ENCODE measurements at regions not wholly inside any gene's neighbourhood (a gene's known extent, or its start where the extent isn't known, plus 50 kb on each side); places are given as distances from the start of the nearest gene placed in this dataset.

GRCh38 chr18:29271501-29271900 lies 1094.6 kb upstream of the CDH2 start:
- TF ChIP-seq CTCF (IDR thresholded peaks at IDR 0.05; ENCODE audit: insufficient read depth, low read length, poor library complexity, severe bottlenecking) = no peak
- Histone ChIP-seq H3K27me3 (ENCODE audit: control insufficient read depth, insufficient read depth, low read length) (no peaks in the 10 kb centered on the region), H3K4me3 (ENCODE audit: low read depth, low read length) (no peak overlapping the region), H3K36me3 (ENCODE audit: control insufficient read depth, insufficient read depth, low read length) (no peaks in the 10 kb centered on the region)
- no peak for DNase-seq (ENCODE audit: low read depth)

GRCh38 chr18:29259838-29260237 lies 1082.9 kb upstream of the CDH2 start:
- Histone ChIP-seq H3K4me3 (ENCODE audit: low read depth, low read length) (no peak overlapping the region), H3K27me3 (ENCODE audit: control insufficient read depth, insufficient read depth, low read length) (no peaks in the 10 kb centered on the region), H3K36me3 (ENCODE audit: control insufficient read depth, insufficient read depth, low read length) (no peaks in the 10 kb centered on the region)
- TF ChIP-seq CTCF (IDR thresholded peaks at IDR 0.05; ENCODE audit: insufficient read depth, low read length, poor library complexity, severe bottlenecking) = no peak
- DNase-seq (ENCODE audit: low read depth) = no peak

- H3K27me3 ChIP-seq (ENCODE audit: control insufficient read depth, insufficient read depth, low read length) = no peaks in the 10 kb centered on the region
- DNase-seq (ENCODE audit: low read depth) = no peak
- no peak overlapping the region for H3K4me3 ChIP-seq (ENCODE audit: low read depth, low read length)
- no peaks in the 10 kb centered on the region for H3K36me3 ChIP-seq (ENCODE audit: control insufficient read depth, insufficient read depth, low read length)
- TF ChIP-seq CTCF (IDR thresholded peaks at IDR 0.05; ENCODE audit: insufficient read depth, low read length, poor library complexity, severe bottlenecking) = no peak
These were observed 1077.2 kb upstream of the CDH2 start for GRCh38 chr18:29254123-29254522.

- no peak for DNase-seq (ENCODE audit: low read depth)
- no peak for TF ChIP-seq CTCF (IDR thresholded peaks at IDR 0.05; ENCODE audit: insufficient read depth, low read length, poor library complexity, severe bottlenecking)
- H3K27me3 ChIP-seq (ENCODE audit: control insufficient read depth, insufficient read depth, low read length) = no peaks in the 10 kb centered on the region
- H3K4me3 ChIP-seq (ENCODE audit: low read depth, low read length) = no peak overlapping the region
- no peaks in the 10 kb centered on the region for H3K36me3 ChIP-seq (ENCODE audit: control insufficient read depth, insufficient read depth, low read length)
These were observed 1074.8 kb upstream of the CDH2 start for GRCh38 chr18:29251681-29252080.

- Histone ChIP-seq H3K27me3 (ENCODE audit: control insufficient read depth, insufficient read depth, low read length) (no peaks in the 10 kb centered on the region), H3K4me3 (ENCODE audit: low read depth, low read length) (no peak overlapping the region), H3K36me3 (ENCODE audit: control insufficient read depth, insufficient read depth, low read length) (no peaks in the 10 kb centered on the region)
- no peak for DNase-seq (ENCODE audit: low read depth)
- TF ChIP-seq CTCF (IDR thresholded peaks at IDR 0.05; ENCODE audit: insufficient read depth, low read length, poor library complexity, severe bottlenecking) = no peak
These were observed 1073.9 kb upstream of the CDH2 start for GRCh38 chr18:29250843-29251242.

- H3K36me3 ChIP-seq (ENCODE audit: control insufficient read depth, insufficient read depth, low read length) = no peaks in the 10 kb centered on the region
- no peak for TF ChIP-seq CTCF (IDR thresholded peaks at IDR 0.05; ENCODE audit: insufficient read depth, low read length, poor library complexity, severe bottlenecking)
- H3K4me3 ChIP-seq (ENCODE audit: low read depth, low read length) = no peak overlapping the region
- no peak for DNase-seq (ENCODE audit: low read depth)
- H3K27me3 ChIP-seq (ENCODE audit: control insufficient read depth, insufficient read depth, low read length) = no peaks in the 10 kb centered on the region
These were observed 1073.3 kb upstream of the CDH2 start for GRCh38 chr18:29250259-29250658.
